ENCODE measurements at regions not wholly inside any gene's neighbourhood (a gene's known extent, or its start where the extent isn't known, plus 50 kb on each side); places are given as distances from the start of the nearest gene placed in this dataset.

GRCh38 chr15:89018207-89018606, 70.0 kb upstream of the ABHD2 start:
- TF ChIP-seq CTCF (conservative IDR thresholded peaks at IDR 0.05) (no peak), ZFX (IDR thresholded peaks at IDR 0.05) (no peak)
